Superior temporal gyrus (tissue), 1 donor: ENCODE measurements at regions not wholly inside any gene's neighbourhood (a gene's known extent, or its start where the extent isn't known, plus 50 kb on each side); places are given as distances from the start of the nearest gene placed in this dataset.

Source experiments
- DNase-seq: peaks from one replicate; pipeline ENCODE4 v3.0.0-alpha.2; 2016; ENCODE audit errors: extremely low spot score

DNA sequence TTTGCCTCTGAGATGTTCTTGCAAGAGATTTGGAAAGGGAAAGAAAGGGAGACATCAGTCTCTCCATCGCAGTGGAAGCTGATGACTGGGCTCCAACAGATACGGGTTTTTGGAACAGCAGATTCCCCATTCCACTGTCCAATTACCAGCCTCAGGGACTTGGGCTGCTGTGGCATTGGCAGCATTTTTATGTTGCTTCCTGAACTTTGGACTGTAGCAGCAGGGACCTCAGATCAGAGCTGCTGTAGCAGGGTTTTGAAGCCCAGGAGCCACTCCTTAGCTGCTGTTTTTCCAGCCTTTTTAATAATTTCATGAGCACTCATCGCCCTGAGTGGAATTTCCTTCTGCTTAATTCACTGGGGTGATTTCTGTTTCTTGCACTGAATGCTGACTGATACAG, 135.7 kb upstream of the SLCO3A1 start:
- no peak for DNase-seq

GRCh38 chr15:91723959-91724358, 129.5 kb upstream of the SLCO3A1 start:
- DNase-seq: no peak

DNA sequence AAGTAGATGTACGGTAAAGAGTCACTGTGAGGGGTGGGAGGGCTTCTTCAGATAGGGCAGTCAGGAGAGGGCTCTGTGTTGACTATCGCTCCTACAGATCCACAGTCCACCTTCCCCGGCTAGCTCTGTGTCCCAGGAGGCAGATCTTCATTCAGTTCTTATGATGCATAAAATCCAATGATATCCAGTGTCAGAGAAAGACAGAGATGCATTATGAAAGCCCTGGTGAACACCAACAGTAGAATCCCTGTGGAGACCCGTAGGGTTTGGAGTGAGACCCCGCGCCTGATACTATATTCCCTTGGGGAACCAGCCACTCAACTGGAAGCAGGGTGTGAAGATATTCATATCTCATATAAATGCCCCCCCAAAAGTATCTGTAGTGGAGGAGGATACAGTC, 119.8 kb upstream of the SLCO3A1 start:
- no peak for DNase-seq

- no peak for DNase-seq
Measured at GRCh38 chr15:91737151-91737818, 116.2 kb upstream of the SLCO3A1 start.

- DNase-seq: no peak
Measured at GRCh38 chr15:91741986-91742385, 111.5 kb upstream of the SLCO3A1 start.

- DNase-seq: no peak
Measured at GRCh38 chr15:91751611-91752010, 101.9 kb upstream of the SLCO3A1 start.

DNA sequence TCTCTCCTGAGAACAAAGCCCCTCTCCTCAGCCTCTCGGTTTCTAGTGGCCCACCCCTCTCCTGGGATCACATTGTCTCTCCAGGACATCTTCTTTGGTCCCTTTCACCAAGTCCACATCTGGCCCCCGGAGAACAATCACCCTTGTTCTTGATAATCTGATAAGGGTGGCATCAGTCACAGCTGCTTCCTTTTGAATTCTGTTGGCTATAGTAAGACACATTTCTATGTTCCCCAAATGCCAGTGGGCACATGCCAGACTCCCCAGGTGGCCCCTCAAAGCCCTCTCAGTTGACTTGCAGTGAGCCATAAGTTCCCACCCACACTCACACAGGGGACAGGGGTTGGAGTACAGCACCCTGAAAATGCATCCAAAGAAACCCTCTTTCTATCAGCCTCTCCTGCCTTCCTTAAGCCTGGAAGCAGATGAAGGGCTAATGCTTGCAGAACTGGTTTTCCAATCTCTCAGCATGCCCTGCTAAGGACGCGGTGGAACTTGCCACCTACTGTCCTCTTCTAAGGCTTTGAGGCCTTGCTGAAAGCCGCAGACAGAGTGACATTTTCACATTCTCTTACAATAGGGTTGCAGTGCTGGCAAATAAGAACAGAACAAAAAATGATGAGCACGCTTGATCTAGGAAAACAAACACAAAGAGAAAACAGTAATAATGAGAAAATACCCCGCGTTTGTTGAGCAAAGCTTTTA, 101.3 kb upstream of the SLCO3A1 start:
- peak; percentile 78 for DNase-seq

- DNase-seq: no peak
Measured at GRCh38 chr15:91759560-91759959, 93.9 kb upstream of the SLCO3A1 start.

DNA sequence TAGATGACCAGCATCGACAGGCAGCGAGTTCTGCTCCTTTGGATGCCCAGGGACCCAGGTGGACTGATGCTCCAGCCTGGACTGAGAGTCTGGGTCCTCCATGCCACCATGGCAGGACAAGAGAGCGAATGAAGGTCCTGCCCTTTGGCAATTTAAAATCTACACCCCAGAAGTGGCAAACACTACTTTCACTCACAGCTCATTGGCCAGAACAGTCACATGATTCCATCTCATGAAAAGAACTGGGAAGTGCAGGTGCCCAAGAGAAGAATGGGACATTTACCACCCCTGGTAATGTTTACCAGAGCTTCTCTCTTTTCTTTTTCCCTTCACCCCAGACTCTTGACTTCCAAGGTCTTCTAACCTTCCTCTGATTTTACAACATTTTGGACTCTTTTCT, 87.8 kb upstream of the SLCO3A1 start:
- no peak for DNase-seq

DNA sequence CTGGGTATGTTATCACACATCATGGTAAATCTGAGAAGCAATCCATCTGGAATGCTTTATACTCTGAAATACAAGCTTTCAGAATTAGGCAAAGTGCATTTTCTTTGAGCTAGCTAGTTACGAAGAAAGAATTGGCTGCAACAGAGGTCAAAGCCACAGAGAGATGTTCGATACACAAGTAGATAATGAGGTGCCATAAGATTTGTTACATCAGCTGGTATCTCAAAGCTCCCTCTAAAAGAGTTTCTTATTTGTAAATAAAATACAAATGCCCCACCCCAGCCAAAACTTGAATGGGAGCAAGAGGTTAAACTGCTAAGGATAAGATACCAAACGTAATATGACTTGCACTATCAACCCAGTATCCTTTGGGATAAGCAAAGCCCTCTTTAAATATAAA, 84.0 kb upstream of the SLCO3A1 start:
- DNase-seq: no peak

- no peak for DNase-seq
Measured at GRCh38 chr15:91769894-91770293, 83.6 kb upstream of the SLCO3A1 start.

DNA sequence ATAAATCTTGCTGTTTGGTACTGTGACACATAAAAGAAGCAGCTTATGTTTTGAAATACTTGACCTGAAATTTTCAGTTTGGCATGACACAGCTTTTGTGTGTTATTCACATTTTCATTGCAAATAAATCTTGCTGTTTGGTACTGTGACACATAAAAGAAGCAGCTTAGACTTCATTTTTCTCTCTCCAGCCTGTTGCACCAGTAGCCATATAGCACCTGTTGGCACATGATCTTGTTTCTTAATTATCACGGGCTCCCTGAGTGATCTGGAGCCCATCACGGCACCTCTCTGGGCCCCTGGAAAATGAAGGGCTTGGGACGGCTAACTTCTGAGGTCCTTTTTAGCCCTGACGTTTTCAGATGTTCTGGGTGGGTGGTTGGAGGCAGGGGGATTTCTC, 77.4 kb upstream of the SLCO3A1 start:
- DNase-seq: no peak

DNA sequence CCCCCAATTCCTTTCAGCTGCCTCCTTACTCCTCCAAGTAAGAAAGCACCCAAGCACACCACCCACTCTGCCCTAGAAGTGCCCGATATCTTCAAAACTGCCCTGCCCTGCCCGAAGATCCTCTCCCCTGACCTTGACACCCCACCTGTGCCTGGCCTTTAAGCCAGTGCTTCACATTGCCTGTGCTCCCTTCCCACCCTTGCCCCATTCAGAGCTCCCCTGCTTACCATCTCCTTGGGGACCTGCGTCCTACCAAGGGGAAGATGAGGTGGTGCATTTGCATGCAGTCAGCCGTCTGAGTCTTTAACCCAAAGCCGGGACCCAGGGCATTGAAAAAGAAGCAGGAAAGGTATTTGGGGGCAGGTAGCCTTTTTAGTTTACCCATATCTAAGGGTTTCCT, 73.5 kb upstream of the SLCO3A1 start:
- no peak for DNase-seq

GRCh38 chr15:91780387-91780786, 73.1 kb upstream of the SLCO3A1 start:
- DNase-seq: no peak

DNA sequence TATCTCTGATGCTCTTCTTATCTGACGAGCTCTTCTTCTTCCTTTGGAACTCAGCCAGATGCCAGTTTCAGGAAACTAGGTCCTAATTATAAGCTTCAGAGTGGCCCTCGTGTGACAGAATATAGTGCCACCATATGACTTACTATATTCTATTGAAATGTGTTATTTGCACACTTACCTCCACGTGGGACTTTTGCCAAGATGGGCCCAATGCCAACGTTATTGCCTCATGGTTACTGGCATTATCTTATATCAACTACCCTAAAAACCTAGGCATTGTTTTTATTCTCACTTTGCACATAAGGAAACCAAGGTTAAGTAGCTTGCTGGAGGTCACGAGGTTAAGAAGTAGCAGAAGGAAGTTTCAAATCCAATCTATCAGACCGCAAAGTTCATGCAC, 71.3 kb upstream of the SLCO3A1 start:
- no peak for DNase-seq

DNA sequence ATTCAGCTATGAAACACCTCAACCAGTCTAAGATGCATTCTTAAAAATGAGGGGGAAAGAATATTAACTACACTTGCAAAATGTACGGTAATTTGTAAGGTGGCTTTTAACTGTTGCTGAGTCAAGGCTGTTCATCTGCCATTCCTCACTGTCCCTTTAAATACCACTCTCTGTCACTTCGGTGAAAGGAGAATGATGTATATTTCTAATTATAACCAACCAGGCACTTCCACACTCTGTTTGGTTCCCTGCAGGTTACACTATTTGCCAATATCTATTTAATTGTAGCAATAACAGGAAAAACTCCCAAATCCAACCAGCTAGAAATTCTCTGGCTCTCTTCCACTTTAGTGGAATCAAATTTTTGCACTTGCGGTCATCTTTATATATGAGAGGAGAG, 70.5 kb upstream of the SLCO3A1 start:
- DNase-seq: no peak

- DNase-seq: no peak
Measured at GRCh38 chr15:91783451-91783850, 70.1 kb upstream of the SLCO3A1 start.

DNA sequence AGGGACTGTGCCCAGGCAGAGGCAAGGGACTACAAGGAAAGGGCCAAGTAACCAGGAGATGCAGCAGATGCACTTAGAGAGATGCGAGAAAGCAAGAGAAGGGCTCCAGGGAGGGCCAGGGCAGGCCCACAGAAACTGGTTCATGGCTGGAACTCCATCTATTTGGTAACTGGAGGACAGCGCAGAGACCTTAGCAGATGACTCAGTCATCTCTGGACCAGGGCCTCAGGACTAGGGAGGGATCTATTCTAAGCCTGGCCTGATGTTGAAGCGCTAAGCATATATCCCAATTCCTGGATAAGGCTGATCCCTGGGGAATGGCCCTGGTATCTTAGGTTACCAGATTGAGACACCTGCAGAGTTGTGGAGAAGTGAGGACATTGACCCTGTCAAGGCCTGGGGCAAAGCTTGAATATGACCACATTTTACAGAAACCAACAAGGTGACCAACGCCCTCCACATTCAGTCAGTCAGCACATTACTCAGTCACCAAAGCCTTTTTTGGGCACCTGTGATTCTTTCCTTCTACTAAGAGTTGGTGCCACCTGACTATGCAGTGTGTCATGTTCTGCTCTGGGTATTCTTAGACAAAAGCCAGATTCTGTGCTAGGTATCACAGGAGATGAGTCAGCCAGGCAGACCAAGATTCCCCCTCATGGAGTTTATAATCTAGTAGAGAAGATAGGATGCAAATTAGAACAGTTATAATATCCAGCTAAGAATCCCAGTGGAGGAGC, 68.4 kb upstream of the SLCO3A1 start:
- DNase-seq: no peak

DNA sequence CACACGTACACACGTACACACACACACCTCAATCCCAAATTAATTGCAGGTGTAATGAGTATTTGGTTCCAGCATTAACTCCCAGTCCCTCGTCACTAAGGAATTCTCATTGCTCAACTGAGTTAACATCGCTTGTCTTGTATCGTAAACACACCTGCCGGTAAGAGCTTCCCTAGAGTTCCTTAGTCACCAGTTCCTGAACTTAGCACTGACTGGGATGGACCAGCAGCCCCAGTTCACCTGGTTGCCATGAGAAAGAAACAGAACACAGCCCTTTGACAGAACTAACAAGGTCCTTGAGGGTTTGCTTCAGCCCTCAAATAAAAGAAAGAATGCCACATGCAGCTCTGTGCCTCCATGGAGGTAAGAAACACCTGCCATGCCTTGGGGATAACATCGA, 66.3 kb upstream of the SLCO3A1 start:
- DNase-seq: no peak

DNA sequence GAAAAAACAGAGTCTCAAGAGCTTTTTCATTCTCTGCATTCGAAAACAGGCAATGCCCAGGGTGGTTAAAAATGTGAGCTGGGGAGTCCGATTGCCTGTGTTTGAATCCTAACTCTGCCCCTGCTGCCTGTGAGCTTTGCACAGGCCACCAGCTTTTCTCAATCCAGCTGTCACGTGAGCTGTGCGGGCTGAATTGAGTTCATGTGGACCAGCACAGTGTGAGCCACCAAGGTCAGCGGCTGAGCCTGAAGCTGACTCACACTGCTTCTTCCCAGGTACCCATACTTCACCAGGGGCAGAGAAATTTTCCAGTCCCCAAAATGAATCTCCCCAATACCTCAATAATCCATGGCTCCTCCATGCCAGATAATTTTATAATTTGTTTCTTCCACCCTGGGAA, 64.4 kb upstream of the SLCO3A1 start:
- no peak for DNase-seq

- DNase-seq: no peak
Measured at GRCh38 chr15:91790836-91791235, 62.7 kb upstream of the SLCO3A1 start.

DNA sequence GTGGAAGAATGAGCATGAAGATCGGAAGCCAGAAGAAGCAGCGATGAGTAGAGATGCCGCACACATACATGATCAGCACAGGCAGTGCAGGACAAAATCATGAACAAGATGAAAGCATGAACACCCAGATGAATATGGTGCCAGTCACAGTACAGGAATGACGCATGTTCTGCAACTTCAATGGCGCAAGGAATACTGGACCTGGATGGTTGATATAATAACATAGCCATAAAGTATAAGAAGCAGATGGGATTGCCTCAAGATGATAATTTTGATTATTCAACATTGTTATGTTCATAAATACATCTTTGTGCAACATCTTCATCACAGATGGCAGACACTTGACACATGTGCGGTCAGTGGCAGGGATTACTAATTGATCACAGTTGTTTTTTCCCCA, 59.7 kb upstream of the SLCO3A1 start:
- DNase-seq: no peak

DNA sequence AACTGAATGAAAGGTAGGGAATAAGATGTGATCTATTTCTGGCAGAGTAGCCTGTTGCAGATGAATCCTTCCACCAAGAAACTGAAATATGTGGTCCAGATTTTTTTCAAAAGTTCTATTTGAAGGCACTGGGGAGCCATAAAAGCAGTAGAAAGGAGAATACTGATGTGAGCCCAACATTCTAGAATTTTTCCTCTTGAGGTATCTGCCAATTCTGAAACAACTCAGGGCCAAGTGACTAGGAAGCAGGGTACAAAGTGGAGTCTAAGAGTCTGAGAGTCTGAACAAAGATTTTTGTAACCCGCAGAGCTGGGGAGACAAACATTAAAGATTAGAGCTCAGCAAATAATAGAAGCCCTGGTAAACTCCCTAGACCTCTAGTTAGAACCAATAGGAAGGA, 58.3 kb upstream of the SLCO3A1 start:
- DNase-seq: no peak
